Transverse colon (tissue), 4 donors: ENCODE measurements at regions not wholly inside any gene's neighbourhood (a gene's known extent, or its start where the extent isn't known, plus 50 kb on each side); places are given as distances from the start of the nearest gene placed in this dataset.

Source experiments
- DNase-seq: peaks from one replicate; pipeline ENCODE4 v3.0.0-alpha.2; 2019
- H3K27ac ChIP-seq, 4 donors: fragments of 200-600 bp; sonication (generic); 2 replicates each; pipeline ENCODE4 v1.5.1; 2016 to 2018; ENCODE audit warnings: inconsistent platforms in 4 of 4
- H3K27me3 ChIP-seq: fragments of 200-600 bp; sonication (generic); 2 replicates; pipeline ENCODE4 v1.5.1; 2017; ENCODE audit warnings: inconsistent platforms
- H3K36me3 ChIP-seq, 4 donors: fragments of 200-600 bp; sonication (generic); 2 replicates each; pipeline ENCODE4 v1.5.1; 2017 to 2019; ENCODE audit warnings: inconsistent platforms in 4 of 4
- H3K4me1 ChIP-seq, 4 donors: fragments of 200-600 bp; sonication (generic); 2 replicates each; pipeline ENCODE4 v1.5.1; 2017 to 2020; ENCODE audit warnings: inconsistent platforms in 4 of 4
- H3K4me3 ChIP-seq, 4 donors: fragments of 200-600 bp; sonication (generic); 1 replicate in 1 of 4; 2 replicates in 3 of 4; pipeline versions ENCODE4 v1.5.1 to v1.6.1; 2017 to 2019; ENCODE audit warnings: inconsistent platforms in 4 of 4
- H3K9me3 ChIP-seq, 2 donors: fragments of 200-600 bp; sonication (generic); 2 replicates each; pipeline ENCODE4 v1.5.1; 2017 to 2019; ENCODE audit warnings: inconsistent platforms in 2 of 2
- CTCF ChIP-seq, 5 experiments: fragments of 200-600 bp in 3 of 5; fragments of 450-650 bp in 2 of 5; sonication (generic) in 3 of 5; IDR thresholded peaks; 1 replicate in 2 of 5; 2 replicates in 3 of 5; pipeline ENCODE4 v1.5.1; 2016 to 2017; ENCODE audit warnings: antibody characterized with exemption in 5 of 5, inconsistent platforms in 3 of 5, mild to moderate bottlenecking in 2 of 5, moderate library complexity in 1 of 5
- EP300 ChIP-seq: sonication (generic); formaldehyde crosslinking; IDR thresholded peaks from one replicate; pipeline ENCODE4 v1.6.1; 2017; ENCODE audit warnings: antibody characterized with exemption, low read depth
- POLR2A ChIP-seq: fragments of 450-650 bp; IDR thresholded peaks from one replicate; pipeline ENCODE4 v1.6.1; 2016; ENCODE audit warnings: antibody characterized with exemption, mild to moderate bottlenecking, moderate library complexity
- POLR2AphosphoS5 ChIP-seq, 3 donors: sonication (generic); formaldehyde crosslinking; IDR thresholded peaks; one replicate each; pipeline ENCODE4 v1.6.1; 2016; ENCODE audit warnings: antibody characterized with exemption in 3 of 3
- WGBS, 2 donors: methylation state at CpG; one replicate each; pipeline ENCODE4 v1.1.5; 2018; ENCODE audit warnings: low coverage in 1 of 2; 5-methylcytosine and 5-hydroxymethylcytosine counted together
- in situ Hi-C, 4 donors: fragments of 200-750 bp; cut with MboI; loops; one replicate each; pipeline versions ENCODE4 v1.15.0 to v1.15.1; 2017; ENCODE audit warnings: low sequenced_read_pairs in 3 of 4, low pct_ligation_motif_present in 1 of 4, low pct_unique_long_range_greater_than_20kb in 1 of 4
- intact Hi-C: fragments of 100-400 bp; cut with DNase I; formaldehyde crosslinking; loops from one replicate; pipeline ENCODE4 v1.15.1; 2023; ENCODE audit warnings: low total_unique reads

- 74 to 78% methylated on average over 8 to 9 of the region's 9 CpGs for WGBS, 2 donors
- Histone ChIP-seq H3K9me3 (no peaks in the 10 kb centered on the region), H3K36me3 (no peaks in the 10 kb centered on the region), H3K4me1 (no peaks in the 10 kb centered on the region), H3K27me3 (no peaks in the 10 kb centered on the region), H3K4me3 (no peak overlapping the region), H3K27ac (no peak overlapping the region)
- TF ChIP-seq POLR2AphosphoS5 (IDR thresholded peaks at IDR 0.05) (no peak), POLR2A (no peak), CTCF (IDR thresholded peaks at IDR 0.05) (no peak), EP300 (no peak)
- no peak for DNase-seq
- intact Hi-C loops (no loop called here), in situ Hi-C loops (no loop called here)
Measured at GRCh38 chr6:129946439-129947140, 71.8 kb upstream of the L3MBTL3 start.

GRCh38 chr6:129943637-129944271, 74.6 kb upstream of the L3MBTL3 start:
- intact Hi-C loops, result no loop called here
- WGBS, 2 donors, result 68 to 84% methylated on average over 6 to 11 of the region's 11 CpGs

GRCh38 chr6:129940454-129941195, 77.8 kb upstream of the L3MBTL3 start:
- DNase-seq, result no peak
- in situ Hi-C loops, result no loop called here
- intact Hi-C loops, result no loop called here
- no peaks in the 10 kb centered on the region for H3K9me3 ChIP-seq
- H3K4me3 ChIP-seq, result no peak overlapping the region
- TF ChIP-seq EP300, result no peak
- no peak for TF ChIP-seq CTCF (IDR thresholded peaks at IDR 0.05)
- TF ChIP-seq POLR2A, result no peak
- no peak for TF ChIP-seq POLR2AphosphoS5 (IDR thresholded peaks at IDR 0.05)
- 78 to 82% methylated on average over 2 to 6 of the region's 6 CpGs for WGBS, 2 donors
- H3K36me3 ChIP-seq, result no peaks in the 10 kb centered on the region
- H3K27ac ChIP-seq, result no peak overlapping the region
- H3K4me1 ChIP-seq, result peaks cover 0 to 3% (median 0%) of the 10 kb centered on the region in 4 donors
- H3K27me3 ChIP-seq, result no peaks in the 10 kb centered on the region

More at GRCh38 chr6:129943637-129944271, 74.6 kb upstream of the L3MBTL3 start:
- no peak overlapping the region for H3K27ac ChIP-seq
- H3K36me3 ChIP-seq, result no peaks in the 10 kb centered on the region
- in situ Hi-C loops, result no loop called here
- no peak for DNase-seq
- no peaks in the 10 kb centered on the region for H3K4me1 ChIP-seq
- TF ChIP-seq POLR2A (no peak), POLR2AphosphoS5 (IDR thresholded peaks at IDR 0.05) (no peak), CTCF (IDR thresholded peaks at IDR 0.05) (no peak)
- no peak overlapping the region for H3K4me3 ChIP-seq
- no peaks in the 10 kb centered on the region for H3K9me3 ChIP-seq
- no peaks in the 10 kb centered on the region for H3K27me3 ChIP-seq

GRCh38 chr6:129938249-129939020, 77.3 kb upstream of the TMEM244 start:
- 64 to 80% methylated on average over 8 of the region's 8 CpGs for WGBS, 2 donors
- no peaks in the 10 kb centered on the region for H3K36me3 ChIP-seq
- intact Hi-C loops (no loop called here), in situ Hi-C loops (no loop called here)
- H3K27ac ChIP-seq, result no peak overlapping the region
- peaks cover 0 to 3% (median 0%) of the 10 kb centered on the region in 4 donors for H3K4me1 ChIP-seq
- TF ChIP-seq EP300 (no peak), CTCF (IDR thresholded peaks at IDR 0.05) (no peak), POLR2A (no peak), POLR2AphosphoS5 (IDR thresholded peaks at IDR 0.05) (no peak)
- H3K4me3 ChIP-seq, result no peak overlapping the region
- no peaks in the 10 kb centered on the region for H3K27me3 ChIP-seq
- DNase-seq, result no peak
- H3K9me3 ChIP-seq, result no peaks in the 10 kb centered on the region
